ENCODE measurements at regions not wholly inside any gene's neighbourhood (a gene's known extent, or its start where the extent isn't known, plus 50 kb on each side); places are given as distances from the start of the nearest gene placed in this dataset.
A peak's percentile ranks its signal among the peaks of the same experiment; 100 is the strongest.

GRCh38 chr21:41594268-41594667, 86.3 kb upstream of the TMPRSS2 start:
- TF ChIP-seq CTCF (IDR thresholded peaks at IDR 0.05; ENCODE audit: low read depth, low read length), result no peak
- Histone ChIP-seq H3K36me3 (no peaks in the 10 kb centered on the region), H3K9me3 (ENCODE audit: severe bottlenecking) (peaks cover under 1% of the 10 kb centered on the region), H3K27me3 (ENCODE audit: insufficient read depth, low read depth, severe bottlenecking) (no peaks in the 10 kb centered on the region), H3K27ac (no peak overlapping the region), H3K4me3 (ENCODE audit: low read depth, low read length) (no peak overlapping the region)
- DNase-seq, result no peak

DNA sequence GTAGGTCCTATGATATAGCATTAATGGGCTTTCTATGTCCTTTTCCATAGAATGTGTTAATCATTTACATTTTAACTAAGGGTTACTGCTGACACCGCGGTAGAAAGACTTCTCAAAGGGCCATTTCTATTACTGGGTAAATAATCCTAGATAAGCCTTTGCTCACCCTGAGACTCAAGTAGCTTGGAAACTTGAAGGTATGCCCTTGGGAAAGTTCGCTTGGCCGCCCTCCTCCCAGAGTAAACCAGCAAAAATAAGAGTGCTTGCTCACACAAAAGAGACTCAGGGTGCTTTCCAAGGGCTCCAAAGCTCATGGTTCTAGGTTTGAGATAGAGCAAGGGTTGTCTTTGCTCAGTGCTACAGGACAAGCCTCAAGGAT, 85.8 kb upstream of the TMPRSS2 start:
- no peak for DNase-seq
- Histone ChIP-seq H3K4me3 (ENCODE audit: low read depth, low read length) (no peak overlapping the region), H3K36me3 (no peaks in the 10 kb centered on the region), H3K9me3 (ENCODE audit: severe bottlenecking) (peaks cover 3% of the 10 kb centered on the region), H3K27ac (no peak overlapping the region), H3K27me3 (ENCODE audit: insufficient read depth, low read depth, severe bottlenecking) (no peaks in the 10 kb centered on the region)
- TF ChIP-seq CTCF (IDR thresholded peaks at IDR 0.05; ENCODE audit: low read depth, low read length), result no peak

DNA sequence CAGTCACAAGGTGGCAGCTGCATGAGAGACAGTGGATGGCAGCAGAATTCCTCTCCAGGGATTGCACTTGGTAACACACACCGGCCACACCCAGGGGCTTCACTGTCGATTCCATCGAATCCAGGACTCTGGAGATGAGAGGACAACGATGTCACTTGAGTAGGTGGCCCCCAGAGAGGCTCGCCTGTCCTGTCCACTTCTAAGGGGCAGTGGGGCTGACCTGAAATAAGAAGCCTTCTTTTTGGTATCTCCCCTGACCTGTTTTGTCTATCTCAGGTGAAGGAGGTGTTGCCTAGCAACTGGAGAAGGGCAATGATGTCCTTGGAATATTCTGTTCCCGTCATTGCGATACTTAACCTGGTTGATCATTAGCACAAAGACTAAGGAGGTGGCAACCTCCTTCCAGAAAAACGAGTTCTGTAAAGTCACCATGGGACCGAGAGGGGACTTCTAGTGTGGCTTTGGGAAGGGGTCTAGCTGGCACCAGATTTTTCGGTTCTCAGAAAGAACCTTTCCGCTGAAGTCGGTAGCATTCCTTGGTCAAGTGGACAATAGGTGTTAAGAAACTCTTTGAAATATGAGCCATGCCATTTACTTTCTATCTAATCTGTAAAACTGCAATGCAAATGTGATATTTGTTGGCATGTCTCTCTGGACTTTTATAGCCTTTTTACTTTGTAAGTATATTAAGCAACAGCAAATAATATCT, 85.2 kb upstream of the TMPRSS2 start:
- H3K27ac ChIP-seq, result no peak overlapping the region
- H3K4me3 ChIP-seq (ENCODE audit: low read depth, low read length), result no peak overlapping the region
- peaks cover 3% of the 10 kb centered on the region for H3K9me3 ChIP-seq (ENCODE audit: severe bottlenecking)
- no peaks in the 10 kb centered on the region for H3K36me3 ChIP-seq
- H3K27me3 ChIP-seq (ENCODE audit: insufficient read depth, low read depth, severe bottlenecking), result no peaks in the 10 kb centered on the region
- no peak for DNase-seq
- TF ChIP-seq CTCF (IDR thresholded peaks at IDR 0.05; ENCODE audit: low read depth, low read length), result no peak

GRCh38 chr21:41589620-41590175, 81.7 kb upstream of the TMPRSS2 start:
- Histone ChIP-seq H3K27ac (no peak overlapping the region), H3K27me3 (ENCODE audit: insufficient read depth, low read depth, severe bottlenecking) (no peaks in the 10 kb centered on the region), H3K4me3 (ENCODE audit: low read depth, low read length) (no peak overlapping the region), H3K36me3 (no peaks in the 10 kb centered on the region), H3K9me3 (ENCODE audit: severe bottlenecking) (peaks cover 5% of the 10 kb centered on the region)
- TF ChIP-seq CTCF (IDR thresholded peaks at IDR 0.05; ENCODE audit: low read depth, low read length), result no peak
- no peak for DNase-seq

DNA sequence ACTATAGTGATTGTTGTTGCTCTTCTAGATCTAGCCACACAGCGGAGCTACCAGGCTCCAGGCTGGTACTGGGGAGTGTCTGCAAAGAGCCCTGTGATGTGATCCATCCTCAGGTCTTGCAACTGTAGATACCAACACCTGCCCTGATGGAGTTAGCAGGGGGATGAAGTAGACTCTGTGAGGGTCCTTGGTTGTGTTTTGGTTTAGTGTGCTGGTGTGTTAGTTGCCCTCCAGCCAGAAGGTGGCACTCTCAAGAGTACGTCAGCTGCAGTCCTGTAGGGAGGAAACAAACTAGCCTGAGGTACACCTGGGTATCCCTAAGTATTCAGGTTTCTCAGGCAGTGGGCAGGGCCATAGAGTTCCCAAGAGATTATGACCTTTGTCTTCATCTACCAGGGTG, 81.2 kb upstream of the TMPRSS2 start:
- peaks cover 5% of the 10 kb centered on the region for H3K9me3 ChIP-seq (ENCODE audit: severe bottlenecking)
- no peak overlapping the region for H3K4me3 ChIP-seq (ENCODE audit: low read depth, low read length)
- H3K27ac ChIP-seq, result no peak overlapping the region
- H3K36me3 ChIP-seq, result no peaks in the 10 kb centered on the region
- TF ChIP-seq CTCF (IDR thresholded peaks at IDR 0.05; ENCODE audit: low read depth, low read length), result peak; percentile 37
- no peak for DNase-seq
- H3K27me3 ChIP-seq (ENCODE audit: insufficient read depth, low read depth, severe bottlenecking), result no peaks in the 10 kb centered on the region
